ENCODE measurements at regions not wholly inside any gene's neighbourhood (a gene's known extent, or its start where the extent isn't known, plus 50 kb on each side); places are given as distances from the start of the nearest gene placed in this dataset.

DNA sequence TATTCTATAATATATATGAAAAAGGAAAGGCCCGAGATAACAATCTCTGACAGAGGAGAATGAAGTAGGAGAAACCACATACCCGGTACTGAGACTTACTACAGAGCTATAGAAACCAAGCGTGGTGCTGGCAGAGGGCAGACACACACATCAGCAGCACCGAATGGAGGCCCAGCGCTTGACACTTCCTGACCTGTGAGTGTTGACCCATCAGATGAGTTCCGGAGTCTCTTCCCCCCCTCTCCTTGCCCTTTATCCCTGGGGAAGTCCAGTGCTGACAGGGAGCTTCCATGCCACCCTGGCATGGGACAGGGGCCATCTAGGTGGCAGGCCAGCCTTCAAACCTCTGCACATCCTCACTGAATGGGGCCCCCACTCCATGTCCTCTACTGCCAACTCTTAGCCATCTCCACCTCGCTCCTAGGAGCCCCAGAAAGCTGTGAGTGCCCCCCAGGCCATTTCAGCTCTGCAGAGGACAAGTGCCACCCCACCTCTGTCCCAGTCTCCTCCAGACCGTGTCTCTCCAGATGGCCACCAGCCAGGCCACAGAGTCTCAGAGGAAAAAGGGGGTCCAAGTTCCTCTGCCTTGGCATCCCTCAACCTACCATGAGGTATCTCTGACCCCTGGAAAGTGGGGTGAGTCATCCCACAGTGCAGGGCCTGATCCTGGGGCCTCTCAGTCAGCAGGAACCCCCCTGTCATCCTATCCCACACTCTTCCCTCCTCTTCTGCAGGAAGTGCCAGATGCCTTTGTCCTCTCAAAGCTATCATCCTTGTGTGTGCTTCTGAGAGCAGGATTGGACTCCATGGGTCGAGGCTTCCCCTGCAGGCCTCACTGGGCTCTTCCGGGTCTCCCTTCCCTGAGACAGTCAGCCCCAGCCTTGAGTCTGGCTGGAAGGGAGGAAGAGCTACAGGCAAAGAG, 116.5 kb upstream of the ALDH1A3 start:
- Histone ChIP-seq H3K4me3 (ENCODE audit: extremely low read depth, insufficient read depth, low read length, poor library complexity, severe bottlenecking) (no peak overlapping the region), H3K4me1 (ENCODE audit: control insufficient read depth, insufficient read depth, low read length, poor library complexity, severe bottlenecking) (peaks cover 25% of the 10 kb centered on the region), H3K27ac (ENCODE audit: low read depth, low read length, severe bottlenecking) (no peak overlapping the region), H3K36me3 (ENCODE audit: control insufficient read depth, insufficient read depth, low read length) (no peaks in the 10 kb centered on the region), H3K9me3 (ENCODE audit: control insufficient read depth, low read length) (no peaks in the 10 kb centered on the region)
- WGBS, 2 experiments (ENCODE audit: insufficient coverage in 2 of 2), result 89 to 100% methylated on average over 3 to 7 of the region's 10 CpGs

DNA sequence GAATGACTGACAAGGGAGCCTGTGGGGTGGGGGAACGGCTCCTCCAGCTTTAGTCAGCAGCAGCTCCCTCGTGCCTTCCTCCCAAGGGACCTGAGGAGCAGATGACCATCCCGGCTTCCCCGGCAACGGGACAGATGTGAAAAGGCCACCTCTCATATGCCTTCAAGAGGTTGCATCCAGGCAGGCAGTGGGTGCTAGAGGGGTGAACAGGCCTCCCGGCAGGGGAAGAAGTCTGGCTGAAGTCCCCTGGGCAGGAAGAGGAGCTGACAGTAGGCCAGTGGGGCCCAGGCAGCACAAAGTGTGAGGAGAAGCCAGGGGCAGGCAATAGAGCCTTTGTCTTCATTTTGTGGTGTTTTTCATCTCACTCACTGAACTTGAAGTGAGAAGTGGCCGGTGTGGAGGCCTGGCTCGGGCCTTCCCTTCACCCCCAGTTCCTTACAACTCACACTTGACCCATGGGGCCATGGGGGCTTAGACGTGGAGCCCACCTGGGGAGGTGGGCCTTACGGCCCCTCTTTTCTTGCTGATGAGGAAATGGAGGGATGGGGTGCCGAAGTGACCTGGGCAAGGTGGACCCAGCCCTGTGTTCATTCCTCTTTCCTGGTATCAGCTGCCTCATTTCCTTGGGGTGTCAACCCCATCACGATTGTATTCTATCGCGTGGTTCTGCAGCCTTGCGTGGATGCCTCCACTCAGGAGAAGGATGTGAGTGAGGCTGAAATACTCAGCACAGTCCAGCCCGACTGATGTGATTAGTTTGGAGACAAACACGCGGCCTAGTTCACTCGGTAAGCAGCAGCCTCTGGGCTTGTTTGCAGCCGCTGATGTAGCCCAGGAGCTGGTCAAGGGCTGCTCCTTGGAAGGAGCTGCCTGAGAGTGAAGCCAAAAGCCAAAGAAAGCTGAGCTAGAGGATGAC, 115.5 kb upstream of the ALDH1A3 start:
- Histone ChIP-seq H3K4me1 (ENCODE audit: control insufficient read depth, insufficient read depth, low read length, poor library complexity, severe bottlenecking) (peaks cover 25% of the 10 kb centered on the region), H3K4me3 (ENCODE audit: extremely low read depth, insufficient read depth, low read length, poor library complexity, severe bottlenecking) (no peak overlapping the region), H3K9me3 (ENCODE audit: control insufficient read depth, low read length) (no peaks in the 10 kb centered on the region), H3K27ac (ENCODE audit: low read depth, low read length, severe bottlenecking) (no peak overlapping the region), H3K36me3 (ENCODE audit: control insufficient read depth, insufficient read depth, low read length) (no peaks in the 10 kb centered on the region)
- WGBS, 2 experiments (ENCODE audit: insufficient coverage in 2 of 2), result 92 to 95% methylated on average over 15 to 18 of the region's 20 CpGs

DNA sequence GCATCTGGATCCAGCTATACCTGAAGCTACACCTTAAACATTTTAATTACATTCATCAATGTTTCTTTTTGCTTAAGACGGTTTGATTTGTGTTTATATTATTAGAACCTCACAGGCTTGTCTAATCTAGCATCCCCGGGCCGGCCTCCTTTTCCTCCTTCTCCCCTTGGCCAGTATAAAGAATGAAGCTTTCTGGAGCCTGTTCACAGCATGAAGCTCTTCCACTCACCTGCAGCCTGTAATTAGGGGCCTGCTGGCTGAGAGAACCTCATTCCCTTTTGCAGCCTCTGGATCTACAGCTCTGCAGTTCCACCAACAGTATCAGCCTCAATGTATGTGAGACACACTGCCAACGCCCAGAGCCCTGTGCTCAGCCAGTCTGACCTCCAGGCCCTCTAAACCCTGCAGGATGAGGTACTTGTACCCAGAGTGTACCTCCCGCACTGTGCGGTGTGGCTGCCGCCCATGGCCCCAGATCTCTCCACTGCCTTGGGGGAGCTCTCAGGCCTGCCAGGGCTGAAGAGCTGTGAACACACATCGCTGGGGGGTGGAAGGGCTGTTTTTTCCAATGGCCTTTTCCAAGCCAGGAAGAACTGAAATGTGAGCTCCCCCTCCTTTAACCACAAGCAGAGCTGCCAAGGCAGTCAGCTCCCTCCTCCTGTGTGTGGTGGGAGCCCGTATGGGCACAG, 114.7 kb upstream of the ALDH1A3 start:
- 87 to 88% methylated on average over 7 of the region's 9 CpGs for WGBS, 2 experiments (ENCODE audit: insufficient coverage in 2 of 2)
- H3K27ac ChIP-seq (ENCODE audit: low read depth, low read length, severe bottlenecking), result no peak overlapping the region
- no peaks in the 10 kb centered on the region for H3K9me3 ChIP-seq (ENCODE audit: control insufficient read depth, low read length)
- no peaks in the 10 kb centered on the region for H3K36me3 ChIP-seq (ENCODE audit: control insufficient read depth, insufficient read depth, low read length)
- H3K4me1 ChIP-seq (ENCODE audit: control insufficient read depth, insufficient read depth, low read length, poor library complexity, severe bottlenecking), result peaks cover 23% of the 10 kb centered on the region
- H3K4me3 ChIP-seq (ENCODE audit: extremely low read depth, insufficient read depth, low read length, poor library complexity, severe bottlenecking), result no peak overlapping the region

DNA sequence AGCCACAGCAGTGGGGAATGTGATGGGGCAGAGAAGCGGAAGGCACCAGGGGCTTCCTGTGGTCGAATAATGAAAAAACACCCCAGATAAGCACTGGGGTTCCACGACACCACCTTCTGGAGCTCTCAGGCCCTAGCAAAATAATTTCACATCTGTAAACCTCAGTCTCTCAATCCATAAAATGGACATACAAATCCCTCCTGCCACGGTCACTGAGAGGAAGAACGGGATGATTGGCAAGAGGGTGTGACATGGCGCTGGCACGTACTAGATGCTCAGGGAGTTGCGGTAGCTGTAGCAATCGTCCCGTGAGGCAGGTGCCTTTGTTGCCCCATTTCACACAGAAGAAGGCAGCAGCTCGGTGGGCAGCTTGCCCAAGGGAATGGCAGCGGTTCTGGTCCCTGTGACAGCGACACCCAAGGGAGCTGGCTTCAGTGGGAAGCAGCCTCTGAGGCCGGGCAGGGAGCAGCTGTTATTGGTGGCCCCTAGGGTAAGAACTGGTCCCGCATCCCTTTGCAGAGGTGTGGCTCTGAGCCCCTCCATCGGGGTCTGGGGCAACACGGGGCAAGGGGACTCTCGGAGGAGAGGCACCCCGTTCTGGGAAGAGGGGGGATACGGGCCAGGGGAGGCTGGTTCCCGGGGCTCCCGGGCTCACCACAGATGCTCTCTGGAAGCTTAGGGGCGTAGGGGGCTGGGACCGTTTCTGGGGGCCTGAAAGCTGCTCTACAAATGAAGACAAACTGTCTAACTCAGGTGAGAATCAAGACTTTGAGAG, 114.0 kb upstream of the ALDH1A3 start:
- H3K27ac ChIP-seq (ENCODE audit: low read depth, low read length, severe bottlenecking), result no peak overlapping the region
- H3K4me1 ChIP-seq (ENCODE audit: control insufficient read depth, insufficient read depth, low read length, poor library complexity, severe bottlenecking), result peaks cover 17% of the 10 kb centered on the region
- 92% methylated on average over 19 to 22 of the region's 24 CpGs for WGBS, 2 experiments (ENCODE audit: insufficient coverage in 2 of 2)
- H3K9me3 ChIP-seq (ENCODE audit: control insufficient read depth, low read length), result no peaks in the 10 kb centered on the region
- no peak overlapping the region for H3K4me3 ChIP-seq (ENCODE audit: extremely low read depth, insufficient read depth, low read length, poor library complexity, severe bottlenecking)
- H3K36me3 ChIP-seq (ENCODE audit: control insufficient read depth, insufficient read depth, low read length), result no peaks in the 10 kb centered on the region

DNA sequence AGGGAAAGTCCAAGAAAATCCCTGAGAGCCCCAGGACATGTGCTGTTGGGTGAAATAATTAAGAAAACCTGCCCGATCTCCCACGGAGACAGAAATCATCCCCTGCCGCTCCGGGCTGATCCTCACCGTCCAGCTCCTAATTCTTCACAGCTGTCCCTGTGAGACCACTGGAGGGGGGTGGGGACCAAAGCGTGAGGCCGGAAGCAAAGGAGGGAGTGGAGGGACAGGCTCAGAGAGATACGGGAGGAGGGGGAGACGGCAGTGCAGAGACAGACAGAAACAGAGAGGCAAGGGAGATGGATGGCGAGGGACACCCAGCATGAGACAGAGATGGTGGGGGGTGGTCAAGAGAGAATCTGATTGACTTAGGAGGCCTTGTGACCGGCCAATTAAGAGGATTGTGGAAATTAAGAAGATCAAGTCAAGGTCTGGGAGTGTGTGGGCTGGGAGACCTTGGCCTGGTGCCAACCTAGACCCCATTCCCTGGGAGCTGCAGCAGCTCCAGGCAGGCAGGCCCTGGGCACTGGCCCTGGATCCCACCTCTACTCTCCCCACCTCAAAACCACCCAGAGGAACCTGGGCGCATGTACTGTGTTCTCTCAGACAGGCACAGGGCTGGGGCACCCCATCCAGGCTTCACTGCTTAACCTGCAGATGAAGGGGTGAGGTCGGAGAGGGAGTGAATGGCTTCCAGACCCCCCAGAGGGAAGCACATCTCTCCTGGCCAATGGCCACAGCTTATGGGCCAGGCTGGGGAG, 113.2 kb upstream of the ALDH1A3 start:
- H3K4me1 ChIP-seq (ENCODE audit: control insufficient read depth, insufficient read depth, low read length, poor library complexity, severe bottlenecking), result peaks cover 17% of the 10 kb centered on the region
- H3K36me3 ChIP-seq (ENCODE audit: control insufficient read depth, insufficient read depth, low read length), result no peaks in the 10 kb centered on the region
- no peak overlapping the region for H3K4me3 ChIP-seq (ENCODE audit: extremely low read depth, insufficient read depth, low read length, poor library complexity, severe bottlenecking)
- 64 to 65% methylated on average over 10 to 12 of the region's 13 CpGs for WGBS, 2 experiments (ENCODE audit: insufficient coverage in 2 of 2)
- H3K9me3 ChIP-seq (ENCODE audit: control insufficient read depth, low read length), result no peaks in the 10 kb centered on the region
- H3K27ac ChIP-seq (ENCODE audit: low read depth, low read length, severe bottlenecking), result no peak overlapping the region

DNA sequence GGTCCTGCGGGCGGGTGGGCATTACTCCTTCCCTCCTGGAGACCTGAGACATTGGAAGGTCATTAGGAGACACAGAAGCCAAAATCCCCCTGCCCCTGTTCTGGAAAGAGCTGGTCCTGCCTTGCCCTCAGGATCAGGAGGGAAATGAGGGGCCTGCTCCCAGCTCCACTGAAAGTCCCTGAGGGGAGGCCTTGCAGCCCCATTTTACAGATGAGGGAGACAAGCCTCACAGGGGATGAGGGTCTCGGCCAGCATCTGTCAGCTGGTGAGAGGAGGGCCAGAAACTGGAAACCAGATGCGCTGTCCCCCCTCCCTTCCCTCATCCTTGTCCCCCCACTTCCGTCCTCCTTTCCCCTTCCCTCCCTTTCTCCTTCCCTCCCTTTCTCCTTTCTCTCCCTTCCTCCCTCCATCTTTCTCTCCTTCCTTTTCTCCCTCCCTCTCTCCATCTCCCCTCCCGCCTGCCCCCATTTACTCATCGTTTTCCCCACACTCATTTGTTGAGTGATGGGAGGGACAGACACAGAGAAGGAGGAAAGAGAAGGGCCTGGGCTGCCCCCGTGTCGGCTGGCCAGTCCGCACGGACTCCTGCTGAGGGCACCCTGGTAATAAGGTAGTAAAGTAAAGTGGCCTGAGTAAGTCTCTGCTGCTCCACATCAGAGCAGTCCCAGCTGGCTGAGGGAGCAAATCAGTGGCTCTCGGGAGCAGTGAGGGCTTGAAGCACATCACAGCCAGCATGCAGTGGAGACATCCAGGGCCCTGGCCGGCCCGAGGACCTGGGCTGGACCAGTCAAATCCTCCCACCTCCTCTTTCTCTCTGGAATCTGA, 112.4 kb upstream of the ALDH1A3 start:
- Histone ChIP-seq H3K27ac (ENCODE audit: low read depth, low read length, severe bottlenecking) (no peak overlapping the region), H3K4me1 (ENCODE audit: control insufficient read depth, insufficient read depth, low read length, poor library complexity, severe bottlenecking) (peaks cover 22% of the 10 kb centered on the region), H3K4me3 (ENCODE audit: extremely low read depth, insufficient read depth, low read length, poor library complexity, severe bottlenecking) (no peak overlapping the region), H3K36me3 (ENCODE audit: control insufficient read depth, insufficient read depth, low read length) (no peaks in the 10 kb centered on the region), H3K9me3 (ENCODE audit: control insufficient read depth, low read length) (no peaks in the 10 kb centered on the region)
- WGBS, 2 experiments (ENCODE audit: insufficient coverage in 2 of 2), result 94 to 95% methylated on average over 5 to 10 of the region's 14 CpGs

DNA sequence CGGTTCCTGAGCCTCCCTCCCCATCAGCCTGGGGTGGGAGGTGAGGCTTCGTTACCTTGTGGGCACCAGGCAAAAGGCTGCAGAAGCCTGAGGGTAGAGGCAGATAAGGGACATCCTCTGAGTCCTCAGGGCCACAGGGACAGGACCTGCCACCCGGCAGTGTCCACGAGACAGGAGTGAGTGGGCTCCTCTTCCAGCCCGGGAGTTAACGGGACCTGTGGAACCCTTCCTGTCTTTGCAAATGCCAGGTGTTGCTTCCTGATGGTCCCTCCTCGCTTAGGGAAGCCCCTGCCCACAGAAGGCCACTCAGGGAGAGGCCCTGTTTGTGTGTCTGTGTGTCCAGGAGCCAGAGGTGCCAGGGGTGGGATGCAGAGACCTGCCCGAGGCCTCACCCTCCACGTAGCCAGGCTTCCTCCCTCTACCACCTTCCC, 111.1 kb upstream of the ALDH1A3 start:
- Histone ChIP-seq H3K4me3 (ENCODE audit: extremely low read depth, insufficient read depth, low read length, poor library complexity, severe bottlenecking) (no peak overlapping the region), H3K9me3 (ENCODE audit: control insufficient read depth, low read length) (no peaks in the 10 kb centered on the region), H3K4me1 (ENCODE audit: control insufficient read depth, insufficient read depth, low read length, poor library complexity, severe bottlenecking) (peaks cover 27% of the 10 kb centered on the region), H3K27ac (ENCODE audit: low read depth, low read length, severe bottlenecking) (no peak overlapping the region), H3K36me3 (ENCODE audit: control insufficient read depth, insufficient read depth, low read length) (no peaks in the 10 kb centered on the region)
- 91 to 100% methylated on average over 4 of the region's 9 CpGs for WGBS, 2 experiments (ENCODE audit: insufficient coverage in 2 of 2)

DNA sequence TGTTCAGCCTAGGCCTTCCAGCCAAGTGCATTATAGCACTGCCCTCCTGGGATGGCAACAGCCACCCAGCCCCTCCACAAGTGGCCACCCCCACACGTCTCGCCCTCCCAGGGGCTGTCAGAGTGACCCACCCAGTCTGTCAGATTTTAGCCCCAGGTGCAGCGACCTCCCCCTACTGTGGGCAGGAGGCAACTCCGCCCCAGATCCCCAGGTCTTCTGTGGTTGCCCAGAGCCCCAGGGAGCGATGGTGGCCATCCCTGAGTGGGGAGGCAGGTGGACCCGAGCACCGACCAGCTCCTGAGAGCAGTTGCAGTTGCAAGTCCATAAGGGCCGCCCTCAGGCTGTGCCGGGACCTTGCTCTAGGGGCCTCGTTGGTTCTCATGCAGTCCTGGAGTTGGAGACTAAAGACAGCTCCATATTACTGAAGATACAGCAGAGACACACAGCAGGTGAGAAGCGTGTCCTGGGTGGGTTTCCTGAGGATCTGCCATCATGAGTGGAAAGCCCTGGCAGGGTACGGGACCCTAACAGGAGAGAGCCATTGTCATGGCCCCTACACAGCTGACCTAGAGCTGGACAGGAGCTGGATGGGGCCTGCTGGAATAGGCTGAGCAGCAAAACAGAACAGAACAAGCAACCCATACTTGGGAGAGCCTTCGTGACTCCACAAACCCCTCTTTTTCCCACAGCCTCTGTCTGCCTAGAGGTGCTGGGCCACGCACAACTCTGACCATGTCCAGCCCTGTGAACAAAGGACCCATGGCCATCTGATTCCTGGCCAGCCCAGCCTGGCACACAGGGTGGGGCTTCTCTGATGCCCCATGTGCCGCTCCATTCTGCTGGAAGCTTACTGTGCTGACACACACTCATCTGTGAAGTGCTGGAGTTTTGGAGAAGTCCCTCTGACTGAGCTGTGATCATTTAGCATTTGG, 110.3 kb upstream of the ALDH1A3 start:
- Histone ChIP-seq H3K9me3 (ENCODE audit: control insufficient read depth, low read length) (no peaks in the 10 kb centered on the region), H3K4me1 (ENCODE audit: control insufficient read depth, insufficient read depth, low read length, poor library complexity, severe bottlenecking) (peaks cover 19% of the 10 kb centered on the region), H3K27ac (ENCODE audit: low read depth, low read length, severe bottlenecking) (no peak overlapping the region), H3K36me3 (ENCODE audit: control insufficient read depth, insufficient read depth, low read length) (no peaks in the 10 kb centered on the region), H3K4me3 (ENCODE audit: extremely low read depth, insufficient read depth, low read length, poor library complexity, severe bottlenecking) (no peak overlapping the region)
- WGBS, 2 experiments (ENCODE audit: insufficient coverage in 2 of 2), result 92% methylated on average over 12 of the region's 15 CpGs

All from mesodermal cell (in vitro differentiated cells).